DOHH2 (cell line): ENCODE measurements at regions not wholly inside any gene's neighbourhood (a gene's known extent, or its start where the extent isn't known, plus 50 kb on each side); places are given as distances from the start of the nearest gene placed in this dataset.

Experiments
- H3F3A ChIP-seq: fragments of 200-600 bp; sonication (generic), shearing (Covaris generic); 2 replicates; pipeline ENCODE4 v1.6.0; 2016; ENCODE audit warnings: antibody characterized with exemption, mild to moderate bottlenecking; ENCODE audit not compliant: control insufficient read depth, insufficient read depth
- H3K27ac ChIP-seq: fragments of 200-600 bp; sonication (generic); 2 replicates; pipeline ENCODE4 v1.5.1; 2014; ENCODE audit warnings: low read depth, mild to moderate bottlenecking, low read length, moderate library complexity
- H3K27me3 ChIP-seq: fragments of 200-600 bp; sonication (generic); 2 replicates; pipeline ENCODE4 v1.6.1; 2014; ENCODE audit warnings: mild to moderate bottlenecking, low read length, mixed read lengths; ENCODE audit not compliant: control insufficient read depth
- H3K36me3 ChIP-seq: fragments of 200-600 bp; sonication (generic); 2 replicates; pipeline ENCODE4 v1.6.1; 2014; ENCODE audit warnings: mild to moderate bottlenecking, low read length, moderate library complexity, mixed read lengths; ENCODE audit not compliant: control insufficient read depth
- H3K4me1 ChIP-seq: fragments of 200-600 bp; sonication (generic); 2 replicates; pipeline ENCODE4 v1.6.1; 2014; ENCODE audit warnings: mild to moderate bottlenecking, low read length, mixed read lengths; ENCODE audit not compliant: control insufficient read depth
- H3K4me2 ChIP-seq: fragments of 200-600 bp; sonication (generic); 2 replicates; pipeline ENCODE4 v1.6.0; 2014; ENCODE audit warnings: mild to moderate bottlenecking, low read length, moderate library complexity
- H3K4me3 ChIP-seq: fragments of 200-600 bp; sonication (generic); 2 replicates; pipeline ENCODE4 v1.5.1; 2014; ENCODE audit warnings: mild to moderate bottlenecking, low read length, mixed read lengths
- H3K79me2 ChIP-seq: fragments of 200-600 bp; sonication (generic); 2 replicates; pipeline ENCODE4 v1.6.1; 2014; ENCODE audit warnings: mild to moderate bottlenecking, low read length, mixed read lengths; ENCODE audit not compliant: control insufficient read depth
- H3K9me2 ChIP-seq: fragments of 200-600 bp; sonication (generic); replicated peaks from 2 replicates; pipeline ENCODE4 v1.6.1; 2014; ENCODE audit warnings: mild to moderate bottlenecking, low read length, mixed read lengths; ENCODE audit not compliant: control insufficient read depth
- H3K9me3 ChIP-seq: fragments of 200-600 bp; sonication (generic); 2 replicates; pipeline ENCODE4 v1.6.1; 2014; ENCODE audit warnings: antibody characterized with exemption, low read length, mixed read lengths; ENCODE audit not compliant: control insufficient read depth, insufficient read depth
- H4K20me1 ChIP-seq: fragments of 200-600 bp; sonication (generic); 2 replicates; pipeline ENCODE4 v1.6.0; 2014; ENCODE audit warnings: low read depth, mild to moderate bottlenecking, antibody characterized with exemption, low read length, moderate library complexity; ENCODE audit not compliant: control insufficient read depth, insufficient read depth
- CTCF ChIP-seq: fragments of 200-600 bp; sonication (generic); IDR thresholded peaks from one replicate; pipeline ENCODE4 v1.5.1; 2014; ENCODE audit warnings: antibody characterized with exemption, mild to moderate bottlenecking, low read depth, low read length; ENCODE audit not compliant: poor library complexity, severe bottlenecking
- EZH2phosphoT487 ChIP-seq: fragments of 200-600 bp; sonication (generic); IDR thresholded peaks from 2 replicates; pipeline ENCODE4 v1.6.1; 2017; ENCODE audit warnings: borderline replicate concordance, mild to moderate bottlenecking, antibody characterized with exemption, low read length, moderate library complexity, mixed read lengths

GRCh38 chr6:91447081-91447480 is 860.2 kb upstream of the MAP3K7 start:
- no peaks in the 10 kb centered on the region for H3K79me2 ChIP-seq
- H3K4me2 ChIP-seq, result no peak overlapping the region
- TF ChIP-seq CTCF (no peak), EZH2phosphoT487 (no peak)

DNA sequence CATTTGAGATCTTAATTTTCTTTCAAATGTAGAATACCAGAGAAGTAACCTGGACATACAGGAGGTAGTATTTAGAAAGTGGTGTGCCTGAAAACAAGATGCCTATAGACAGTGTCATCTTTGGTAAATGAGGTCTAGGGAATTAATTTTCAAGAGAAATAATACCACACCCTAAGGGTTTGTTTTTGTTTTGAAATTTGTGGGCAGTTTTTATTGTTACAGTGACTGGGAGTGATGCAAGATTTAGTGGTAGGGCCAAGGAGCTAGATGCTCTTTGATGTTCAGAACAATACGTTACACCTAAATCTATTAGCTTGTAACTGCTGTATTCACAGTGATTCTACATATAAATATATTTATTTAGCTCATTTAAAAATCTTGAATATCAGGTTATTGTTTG is 856.5 kb upstream of the MAP3K7 start:
- H3K36me3 ChIP-seq, result no peaks in the 10 kb centered on the region
- no peaks in the 10 kb centered on the region for H3F3A ChIP-seq
- no peaks in the 10 kb centered on the region for H3K9me3 ChIP-seq
- no peaks in the 10 kb centered on the region for H3K9me2 ChIP-seq
- H3K4me3 ChIP-seq, result no peak overlapping the region
- no peaks in the 10 kb centered on the region for H3K4me1 ChIP-seq
- no peak for TF ChIP-seq EZH2phosphoT487
- TF ChIP-seq CTCF, result no peak
- no peaks in the 10 kb centered on the region for H3K79me2 ChIP-seq
- no peaks in the 10 kb centered on the region for H3K27me3 ChIP-seq
- H3K4me2 ChIP-seq, result no peak overlapping the region
- no peak overlapping the region for H3K27ac ChIP-seq
- H4K20me1 ChIP-seq, result no peaks in the 10 kb centered on the region

More at GRCh38 chr6:91447081-91447480, 860.2 kb upstream of the MAP3K7 start:
- Histone ChIP-seq H3K9me2 (no peaks in the 10 kb centered on the region), H3K36me3 (no peaks in the 10 kb centered on the region), H3K27ac (no peak overlapping the region), H3K9me3 (no peaks in the 10 kb centered on the region), H3K27me3 (no peaks in the 10 kb centered on the region), H3K4me3 (no peak overlapping the region), H3K4me1 (no peaks in the 10 kb centered on the region), H4K20me1 (no peaks in the 10 kb centered on the region), H3F3A (no peaks in the 10 kb centered on the region)

DNA sequence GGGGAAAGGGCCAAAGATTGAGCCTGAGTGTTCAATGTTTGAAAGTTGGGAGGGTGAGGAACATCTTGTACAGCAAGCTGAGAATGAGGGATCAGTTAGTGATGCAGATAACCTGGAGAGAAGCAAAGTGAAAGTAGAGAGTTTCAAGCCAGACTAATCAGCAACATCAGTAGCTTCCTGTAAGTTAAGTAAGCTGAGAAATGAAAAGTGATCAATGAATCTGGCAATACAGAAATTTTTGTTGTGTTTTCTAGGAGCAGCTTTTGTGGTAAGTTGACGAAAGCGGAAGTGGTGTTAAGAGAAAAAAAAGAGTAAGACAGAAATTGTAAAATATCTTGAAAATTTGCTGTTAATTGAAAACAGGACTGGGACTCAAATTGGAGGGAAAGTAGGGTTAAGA is 855.5 kb upstream of the MAP3K7 start:
- H3K4me3 ChIP-seq, result no peak overlapping the region
- H3K79me2 ChIP-seq, result no peaks in the 10 kb centered on the region
- H4K20me1 ChIP-seq, result no peaks in the 10 kb centered on the region
- no peaks in the 10 kb centered on the region for H3K27me3 ChIP-seq
- TF ChIP-seq EZH2phosphoT487, result no peak
- H3K9me2 ChIP-seq, result no peaks in the 10 kb centered on the region
- H3K27ac ChIP-seq, result no peak overlapping the region
- H3K36me3 ChIP-seq, result no peaks in the 10 kb centered on the region
- H3K4me2 ChIP-seq, result no peak overlapping the region
- no peaks in the 10 kb centered on the region for H3K4me1 ChIP-seq
- no peaks in the 10 kb centered on the region for H3F3A ChIP-seq
- H3K9me3 ChIP-seq, result no peaks in the 10 kb centered on the region

DNA sequence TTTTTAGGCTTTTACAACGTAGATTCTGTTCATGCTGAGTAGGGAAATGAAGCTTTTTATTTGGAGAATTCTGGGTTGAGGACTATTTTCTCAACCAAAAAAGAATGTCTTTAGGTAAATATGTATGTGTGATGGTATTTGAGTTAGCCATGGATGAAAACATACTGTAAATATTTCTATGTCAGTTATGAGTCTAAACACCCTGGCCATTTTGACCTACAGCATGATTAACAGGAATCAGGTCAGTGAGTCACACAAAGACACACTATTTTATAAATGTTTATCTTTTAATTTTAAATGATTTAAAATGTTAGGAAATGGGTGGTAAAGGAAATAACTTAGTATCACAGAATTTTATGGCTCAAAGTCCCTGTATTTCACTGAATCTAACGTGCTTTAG is 851.7 kb upstream of the MAP3K7 start:
- H3K4me1 ChIP-seq, result no peaks in the 10 kb centered on the region
- H3K27ac ChIP-seq, result no peak overlapping the region
- no peak overlapping the region for H3K4me3 ChIP-seq
- H3K79me2 ChIP-seq, result no peaks in the 10 kb centered on the region
- H3K9me3 ChIP-seq, result no peaks in the 10 kb centered on the region
- no peaks in the 10 kb centered on the region for H4K20me1 ChIP-seq
- H3K9me2 ChIP-seq, result no peaks in the 10 kb centered on the region
- H3K27me3 ChIP-seq, result no peaks in the 10 kb centered on the region
- H3K4me2 ChIP-seq, result no peak overlapping the region
- H3F3A ChIP-seq, result no peaks in the 10 kb centered on the region
- no peak for TF ChIP-seq EZH2phosphoT487
- TF ChIP-seq CTCF, result no peak
- no peaks in the 10 kb centered on the region for H3K36me3 ChIP-seq
